Uterus (tissue), 2 donors: ENCODE measurements at regions not wholly inside any gene's neighbourhood (a gene's known extent, or its start where the extent isn't known, plus 50 kb on each side); places are given as distances from the start of the nearest gene placed in this dataset.

Experiments used
- POLR2A ChIP-seq, 2 donors: fragments of 450-650 bp; IDR thresholded peaks; one replicate each; pipeline ENCODE4 v1.6.1; 2016; ENCODE audit warnings: antibody characterized with exemption in 2 of 2, mild to moderate bottlenecking in 1 of 2, moderate library complexity in 1 of 2
- TF ChIP-seq, protein P1 (sequence below), 4 experiments: fragments of 200-600 bp in 2 of 4; fragments of 450-650 bp in 2 of 4; sonication (generic) in 2 of 4; IDR thresholded peaks; one replicate each; pipeline ENCODE4 v1.5.1; 2016 to 2019; ENCODE audit warnings: antibody characterized with exemption in 4 of 4, mild to moderate bottlenecking in 2 of 4, moderate library complexity in 1 of 4

DNA sequence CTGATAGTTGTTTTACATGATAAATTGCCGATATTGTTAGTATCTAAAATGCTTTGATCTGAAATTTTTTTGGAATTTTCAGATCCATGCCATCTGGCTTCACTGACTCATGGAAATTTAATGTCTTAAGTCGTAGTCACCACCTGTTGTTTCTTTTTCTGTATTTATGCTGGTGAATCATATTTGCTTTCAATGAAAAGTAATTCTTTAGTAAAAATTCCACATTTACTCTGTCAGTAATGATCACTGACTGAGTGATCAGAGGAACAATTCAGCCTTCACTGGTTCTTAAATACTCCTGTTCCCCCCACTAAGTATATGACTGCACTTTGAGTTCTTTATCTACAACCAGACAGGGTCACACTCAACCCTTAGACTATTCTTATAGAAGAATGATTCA lies 185.6 kb upstream of the NRIP1 start:
- TF ChIP-seq, protein P1, sequence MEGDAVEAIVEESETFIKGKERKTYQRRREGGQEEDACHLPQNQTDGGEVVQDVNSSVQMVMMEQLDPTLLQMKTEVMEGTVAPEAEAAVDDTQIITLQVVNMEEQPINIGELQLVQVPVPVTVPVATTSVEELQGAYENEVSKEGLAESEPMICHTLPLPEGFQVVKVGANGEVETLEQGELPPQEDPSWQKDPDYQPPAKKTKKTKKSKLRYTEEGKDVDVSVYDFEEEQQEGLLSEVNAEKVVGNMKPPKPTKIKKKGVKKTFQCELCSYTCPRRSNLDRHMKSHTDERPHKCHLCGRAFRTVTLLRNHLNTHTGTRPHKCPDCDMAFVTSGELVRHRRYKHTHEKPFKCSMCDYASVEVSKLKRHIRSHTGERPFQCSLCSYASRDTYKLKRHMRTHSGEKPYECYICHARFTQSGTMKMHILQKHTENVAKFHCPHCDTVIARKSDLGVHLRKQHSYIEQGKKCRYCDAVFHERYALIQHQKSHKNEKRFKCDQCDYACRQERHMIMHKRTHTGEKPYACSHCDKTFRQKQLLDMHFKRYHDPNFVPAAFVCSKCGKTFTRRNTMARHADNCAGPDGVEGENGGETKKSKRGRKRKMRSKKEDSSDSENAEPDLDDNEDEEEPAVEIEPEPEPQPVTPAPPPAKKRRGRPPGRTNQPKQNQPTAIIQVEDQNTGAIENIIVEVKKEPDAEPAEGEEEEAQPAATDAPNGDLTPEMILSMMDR (IDR thresholded peaks at IDR 0.05), result no peak
- no peak for TF ChIP-seq POLR2A (IDR thresholded peaks at IDR 0.05)
